ENCODE measurements at regions not wholly inside any gene's neighbourhood (a gene's known extent, or its start where the extent isn't known, plus 50 kb on each side); places are given as distances from the start of the nearest gene placed in this dataset.

DNA sequence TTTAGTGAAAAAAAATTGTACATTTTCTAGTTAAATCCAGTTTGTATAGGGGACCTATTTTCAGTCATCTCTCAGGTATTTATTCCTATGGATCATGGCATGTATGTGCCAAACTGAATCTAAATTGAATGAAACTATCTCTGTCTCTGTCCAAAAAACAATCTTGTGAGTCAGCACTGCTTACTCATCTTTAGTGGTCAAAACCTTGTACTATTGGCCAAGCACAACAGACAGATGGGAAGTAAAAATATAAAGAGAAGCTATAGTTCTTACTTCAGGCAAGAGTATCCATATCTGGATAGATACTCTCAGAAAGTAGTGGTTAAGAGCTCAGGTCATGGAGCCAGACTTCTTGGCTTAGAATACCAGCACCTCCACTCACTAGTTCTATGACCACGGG, 76.0 kb upstream of the KLHL14 start:
- TF ChIP-seq, protein P1, sequence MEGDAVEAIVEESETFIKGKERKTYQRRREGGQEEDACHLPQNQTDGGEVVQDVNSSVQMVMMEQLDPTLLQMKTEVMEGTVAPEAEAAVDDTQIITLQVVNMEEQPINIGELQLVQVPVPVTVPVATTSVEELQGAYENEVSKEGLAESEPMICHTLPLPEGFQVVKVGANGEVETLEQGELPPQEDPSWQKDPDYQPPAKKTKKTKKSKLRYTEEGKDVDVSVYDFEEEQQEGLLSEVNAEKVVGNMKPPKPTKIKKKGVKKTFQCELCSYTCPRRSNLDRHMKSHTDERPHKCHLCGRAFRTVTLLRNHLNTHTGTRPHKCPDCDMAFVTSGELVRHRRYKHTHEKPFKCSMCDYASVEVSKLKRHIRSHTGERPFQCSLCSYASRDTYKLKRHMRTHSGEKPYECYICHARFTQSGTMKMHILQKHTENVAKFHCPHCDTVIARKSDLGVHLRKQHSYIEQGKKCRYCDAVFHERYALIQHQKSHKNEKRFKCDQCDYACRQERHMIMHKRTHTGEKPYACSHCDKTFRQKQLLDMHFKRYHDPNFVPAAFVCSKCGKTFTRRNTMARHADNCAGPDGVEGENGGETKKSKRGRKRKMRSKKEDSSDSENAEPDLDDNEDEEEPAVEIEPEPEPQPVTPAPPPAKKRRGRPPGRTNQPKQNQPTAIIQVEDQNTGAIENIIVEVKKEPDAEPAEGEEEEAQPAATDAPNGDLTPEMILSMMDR (IDR thresholded peaks at IDR 0.05): no peak
- no peak for TF ChIP-seq POLR2A (IDR thresholded peaks at IDR 0.05)

Measured in thyroid gland (tissue), 4 donors.